GM19328 (cell line): ENCODE measurements at regions not wholly inside any gene's neighbourhood (a gene's known extent, or its start where the extent isn't known, plus 50 kb on each side); places are given as distances from the start of the nearest gene placed in this dataset.
"Not testable (repeated sequence)": the region's sequence is repeated elsewhere in the genome, so short reads cannot be mapped to it uniquely, and the experiment has no call there.

Experiments
- ATAC-seq: cut with Tn5 transposase; IDR thresholded peaks from one replicate; pipeline ENCODE4 v1.9.1; 2021; ENCODE audit warnings: mild to moderate bottlenecking, moderate library complexity; ENCODE audit not compliant: unreplicated experiment

- ATAC-seq: no peak
These were observed 244.8 kb upstream of the RGMA start for GRCh38 chr15:93333796-93334195.

- ATAC-seq: not testable (repeated sequence)
These were observed 244.1 kb upstream of the RGMA start for GRCh38 chr15:93333126-93333525.

DNA sequence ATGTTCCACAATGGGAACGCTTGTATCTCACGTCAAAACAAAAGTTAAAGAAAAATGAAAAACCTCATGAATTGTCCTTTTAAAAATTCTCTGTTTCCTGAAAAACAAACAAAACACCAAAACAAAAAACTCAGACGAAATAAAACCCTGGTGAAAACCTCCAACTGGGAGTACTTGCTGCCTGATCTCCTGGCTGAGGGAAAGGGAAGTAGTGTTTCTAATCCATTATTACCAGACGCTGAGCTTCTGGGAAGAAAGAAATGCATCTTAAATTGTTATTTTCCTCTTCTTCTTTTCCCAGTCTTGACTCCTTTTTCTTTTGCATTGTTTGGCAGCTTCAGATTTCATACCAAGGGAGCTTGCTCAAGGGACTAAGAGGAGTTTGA is 243.2 kb upstream of the RGMA start:
- no peak for ATAC-seq

DNA sequence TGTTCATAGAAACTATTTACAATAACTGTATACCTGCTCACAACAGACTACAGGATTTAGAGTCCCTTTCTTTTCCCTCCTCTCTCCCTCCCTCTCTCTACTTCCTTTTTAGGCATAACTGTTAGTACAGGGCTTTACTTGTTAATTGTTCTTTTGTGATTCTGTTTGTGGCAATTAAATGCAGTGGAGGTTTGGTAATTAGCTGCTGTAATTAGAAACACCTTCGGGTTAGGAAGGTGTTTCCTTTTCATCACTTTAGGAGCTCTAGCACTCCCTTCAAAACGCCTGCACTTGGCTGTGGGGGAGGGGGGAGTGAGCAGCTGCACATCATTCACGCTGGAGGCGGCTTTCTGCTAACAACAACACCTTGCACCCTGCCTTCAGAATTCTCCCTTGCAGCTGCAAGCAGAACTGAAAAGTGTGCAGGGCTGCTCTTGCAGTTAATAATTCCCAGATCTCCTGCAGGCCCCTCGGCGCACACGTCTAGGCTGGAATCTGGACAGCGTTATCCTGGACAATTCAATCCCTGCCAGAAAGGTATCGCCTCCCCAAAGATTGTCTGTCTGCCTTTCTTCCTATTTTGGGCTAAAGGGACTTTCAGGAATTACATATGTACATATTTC is 242.6 kb upstream of the RGMA start:
- ATAC-seq: no peak

DNA sequence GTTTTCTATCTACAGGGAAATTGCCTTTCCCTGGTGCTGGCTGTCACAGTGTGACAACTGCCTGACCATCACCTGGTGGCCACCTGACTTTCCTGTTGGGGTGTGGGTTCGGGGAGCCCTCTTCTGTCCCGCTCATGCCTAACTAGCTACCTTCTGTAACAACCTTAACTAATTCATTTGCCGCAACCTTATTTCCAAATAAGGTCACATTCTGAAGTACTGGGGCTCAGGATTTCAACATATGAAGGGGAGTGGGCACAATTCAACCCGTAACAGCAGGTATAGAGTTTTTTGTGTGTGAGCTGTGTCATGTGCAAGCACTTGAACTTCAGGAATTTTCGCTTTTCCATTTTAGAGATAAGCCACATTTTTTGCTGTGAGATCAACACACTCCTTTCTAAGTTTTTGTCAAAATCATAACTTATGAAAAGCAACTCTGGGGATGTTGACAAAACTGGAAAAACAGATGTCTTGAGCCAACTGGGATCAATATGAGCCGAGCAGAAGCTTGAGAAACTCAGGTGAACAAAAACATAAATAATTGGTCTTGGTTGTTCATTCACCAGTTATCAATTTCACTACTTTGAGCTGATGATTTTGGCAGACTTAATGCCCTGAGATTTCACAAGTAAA is 242.0 kb upstream of the RGMA start:
- ATAC-seq: no peak

DNA sequence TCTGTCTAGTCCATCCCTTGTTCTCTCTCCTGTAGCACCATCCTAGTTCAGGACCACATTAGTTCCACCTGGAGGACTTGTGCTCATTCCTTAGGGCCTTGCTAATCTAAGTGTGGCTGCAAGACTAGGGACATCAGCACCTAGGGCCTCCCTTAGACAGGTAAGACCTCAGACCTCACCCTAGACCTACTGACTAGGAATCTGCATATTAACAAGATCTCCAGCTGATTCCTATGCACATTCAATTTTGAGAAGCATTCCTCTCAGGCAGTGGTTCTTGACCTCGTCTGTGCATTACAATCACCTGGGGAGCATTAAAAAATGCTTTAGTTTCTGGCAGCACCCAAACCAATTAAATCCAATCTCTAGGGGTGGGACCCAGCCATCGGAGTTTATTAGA is 238.4 kb upstream of the RGMA start:
- no peak for ATAC-seq

DNA sequence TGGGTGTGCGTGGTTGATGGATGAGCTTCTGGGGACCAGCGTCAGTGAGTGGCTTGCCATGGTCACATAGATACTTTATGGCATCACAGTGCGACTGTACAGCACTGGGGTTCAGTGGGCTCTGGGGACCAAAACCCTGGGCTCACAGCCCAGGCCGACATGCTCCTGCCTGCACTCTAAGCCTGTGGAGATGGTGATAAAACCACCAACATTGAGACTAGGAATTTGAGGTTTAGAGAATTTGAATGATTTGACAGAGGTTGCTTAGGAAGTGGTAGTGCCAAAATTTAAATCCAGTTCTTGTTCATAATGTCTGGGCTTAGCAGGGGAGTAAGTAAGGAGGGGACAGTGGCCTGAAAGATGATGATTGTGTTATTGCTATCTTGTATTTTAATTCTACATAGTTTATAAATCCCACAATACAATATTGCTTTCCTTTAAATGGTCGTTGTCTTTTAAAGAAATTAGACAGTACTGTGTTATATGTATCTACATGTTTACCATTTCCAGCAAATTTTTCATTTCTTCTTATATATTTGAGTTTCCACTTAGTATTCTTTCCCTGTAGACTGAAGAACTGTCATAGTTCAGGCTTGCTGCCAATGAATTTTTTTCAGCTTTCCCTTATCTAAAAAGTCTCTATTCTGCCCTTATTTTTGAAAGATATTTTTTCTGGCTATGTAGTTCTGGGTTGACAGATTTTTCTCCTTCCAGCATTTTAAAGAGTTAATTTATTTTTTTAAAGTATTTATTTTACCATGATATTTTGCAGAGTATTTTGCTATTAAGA is 235.4 kb upstream of the RGMA start:
- ATAC-seq: no peak

DNA sequence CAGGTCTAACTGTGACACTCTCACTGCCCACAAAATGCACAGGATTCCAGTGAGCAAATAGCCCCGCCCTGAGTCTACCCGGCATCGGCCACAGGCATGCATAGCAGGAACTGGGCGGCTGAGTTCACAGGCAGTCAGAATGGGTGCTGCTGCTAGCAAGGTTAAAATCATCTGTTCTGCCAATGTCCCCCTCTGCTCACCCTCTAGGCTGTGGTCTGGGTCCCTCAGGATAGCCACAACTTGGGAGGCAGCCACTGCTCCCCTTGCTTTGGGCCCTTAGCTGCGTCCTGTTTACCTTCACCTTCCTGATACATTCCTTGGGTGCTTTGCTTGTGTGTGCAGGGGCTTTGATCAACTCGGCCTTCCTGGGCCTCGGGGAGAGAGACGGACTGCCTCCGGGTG is 232.9 kb upstream of the RGMA start:
- ATAC-seq: no peak

GRCh38 chr15:93319121-93319814 is 230.3 kb upstream of the RGMA start:
- no peak for ATAC-seq

DNA sequence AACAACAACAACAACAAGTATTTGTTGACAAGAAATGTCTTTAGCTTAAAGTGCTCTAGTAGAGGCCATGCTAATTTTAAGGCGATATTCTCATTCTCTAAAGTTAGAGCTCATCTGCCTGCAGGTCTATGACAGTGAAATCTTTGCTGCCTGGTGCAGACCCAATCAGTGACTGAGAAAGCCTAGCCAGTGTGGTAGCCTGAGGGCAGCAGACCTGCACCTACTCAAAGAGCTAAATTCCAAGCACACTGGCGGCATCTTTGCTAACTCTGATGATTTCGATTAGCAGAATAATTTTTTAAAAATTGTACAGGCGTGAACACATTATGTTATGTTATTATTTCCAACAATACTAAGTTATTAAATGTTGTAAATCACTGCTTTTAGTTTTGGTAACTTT is 228.8 kb upstream of the RGMA start:
- ATAC-seq: no peak

- no peak for ATAC-seq
These were observed 225.2 kb upstream of the RGMA start for GRCh38 chr15:93314245-93314644.

DNA sequence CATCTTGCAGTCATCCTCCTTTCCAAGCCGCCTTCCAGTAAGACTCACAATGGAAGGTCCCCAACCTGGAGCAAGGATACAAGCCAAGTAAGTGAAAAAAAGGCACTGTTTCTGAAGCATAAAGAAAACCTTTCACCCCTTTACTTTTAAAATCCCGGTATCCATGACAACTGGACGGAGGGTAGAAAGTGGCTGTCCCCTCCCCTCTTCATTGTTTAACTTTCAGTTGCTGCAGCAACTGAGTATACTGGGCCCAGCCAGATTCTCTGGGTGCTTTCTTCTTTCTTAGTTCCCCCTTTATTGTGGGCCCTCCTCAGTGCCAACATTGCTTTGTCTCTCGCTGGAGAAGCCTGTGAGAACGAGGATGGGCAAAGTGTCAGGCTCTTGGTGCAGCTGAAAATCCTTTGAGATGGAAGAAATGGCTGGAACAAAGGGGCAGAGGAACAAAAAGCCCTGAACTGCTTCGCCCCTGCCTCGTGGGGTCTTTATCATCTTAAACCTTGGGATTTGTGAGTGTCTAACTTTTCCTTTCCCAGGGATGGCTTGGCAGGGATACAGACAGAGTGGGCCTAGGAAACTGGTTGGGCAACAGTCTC is 224.0 kb upstream of the RGMA start:
- no peak for ATAC-seq

- ATAC-seq: no peak
These were observed 222.6 kb upstream of the RGMA start for GRCh38 chr15:93311620-93312019.

DNA sequence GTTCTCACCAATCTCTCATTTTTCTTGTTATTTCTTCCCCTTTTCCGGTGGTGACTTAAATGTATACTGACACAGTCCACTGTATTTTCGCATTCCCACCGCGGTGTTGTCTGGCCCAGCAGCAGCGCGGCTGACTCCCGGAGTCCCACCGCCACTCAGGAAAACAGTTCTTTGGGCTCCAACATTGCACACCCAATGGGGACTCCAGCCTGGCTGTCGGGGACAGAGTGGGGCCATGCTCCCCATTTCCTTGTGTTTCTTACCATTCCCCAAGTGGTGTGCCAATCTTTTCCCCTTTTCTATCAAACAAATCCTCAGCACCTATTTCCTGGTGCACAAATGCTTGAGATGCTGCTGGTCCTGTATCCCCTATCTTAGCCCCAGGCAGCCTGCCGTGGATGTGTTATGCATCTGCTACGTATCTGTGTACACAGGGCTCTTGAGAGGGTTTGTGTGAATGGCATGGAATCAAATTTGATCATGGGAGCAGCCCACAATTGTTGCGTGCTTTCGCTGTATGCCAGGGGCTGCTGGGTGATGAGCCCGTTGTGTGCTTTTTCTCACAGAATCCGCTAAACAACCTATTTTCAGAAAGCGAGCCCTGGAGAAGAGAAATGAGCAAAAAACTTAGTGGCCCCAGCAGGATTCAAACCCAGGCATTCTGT is 219.1 kb upstream of the RGMA start:
- ATAC-seq: no peak

DNA sequence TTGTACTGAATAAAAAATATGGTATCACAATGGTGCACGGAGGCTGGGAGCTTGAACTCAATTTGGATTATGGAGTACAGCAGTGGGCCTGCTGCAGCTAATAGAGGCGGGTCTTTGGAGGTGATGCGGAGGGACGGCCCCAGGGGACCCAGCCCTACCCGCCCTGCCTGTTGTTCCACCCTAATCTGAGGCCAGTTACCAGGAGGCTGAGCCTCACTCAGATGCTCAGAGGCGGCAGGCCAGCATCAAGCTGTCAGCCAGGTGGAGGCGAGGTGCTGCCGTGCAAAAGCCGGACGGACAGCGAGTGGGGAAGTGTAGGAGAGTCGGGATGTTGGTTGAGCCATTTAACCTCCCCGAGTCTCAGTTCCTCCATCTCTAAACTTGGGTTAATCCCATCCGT is 218.5 kb upstream of the RGMA start:
- no peak for ATAC-seq

- no peak for ATAC-seq
These were observed 216.3 kb upstream of the RGMA start for GRCh38 chr15:93305306-93305705.

DNA sequence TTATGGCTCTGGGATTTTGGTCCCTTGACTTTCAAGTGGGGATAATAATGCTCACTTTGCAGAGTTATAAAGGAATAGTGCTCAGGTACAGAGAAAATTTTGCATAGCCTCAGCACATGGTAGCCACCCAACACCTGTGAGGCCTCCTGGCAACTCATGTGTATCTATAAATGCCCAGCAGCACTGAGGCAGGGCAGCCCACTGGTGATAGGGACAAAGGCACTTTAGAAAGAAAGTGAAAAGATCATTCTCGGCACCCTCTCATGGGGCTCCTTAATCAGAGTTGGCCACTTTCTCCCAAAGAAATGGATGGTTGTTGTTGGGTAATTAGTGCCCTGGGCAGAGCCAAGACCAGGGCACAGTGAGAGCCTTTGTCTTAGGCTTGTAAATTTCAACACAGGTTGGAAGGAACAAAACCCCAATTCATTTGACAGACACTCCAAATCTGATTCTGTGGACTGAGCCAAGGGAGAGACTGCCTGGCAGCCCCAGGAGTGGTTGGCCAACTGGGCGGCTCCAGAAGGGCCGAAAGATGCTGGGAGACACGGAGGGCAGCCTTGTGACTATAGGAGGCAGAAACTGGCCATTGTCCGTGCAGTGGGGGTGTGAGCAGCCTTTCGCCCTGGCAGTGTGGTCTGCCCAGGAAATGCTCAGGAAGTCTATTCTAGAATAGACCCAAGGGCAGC is 213.2 kb upstream of the RGMA start:
- ATAC-seq: no peak

GRCh38 chr15:93300796-93301195 is 211.8 kb upstream of the RGMA start:
- ATAC-seq: no peak

DNA sequence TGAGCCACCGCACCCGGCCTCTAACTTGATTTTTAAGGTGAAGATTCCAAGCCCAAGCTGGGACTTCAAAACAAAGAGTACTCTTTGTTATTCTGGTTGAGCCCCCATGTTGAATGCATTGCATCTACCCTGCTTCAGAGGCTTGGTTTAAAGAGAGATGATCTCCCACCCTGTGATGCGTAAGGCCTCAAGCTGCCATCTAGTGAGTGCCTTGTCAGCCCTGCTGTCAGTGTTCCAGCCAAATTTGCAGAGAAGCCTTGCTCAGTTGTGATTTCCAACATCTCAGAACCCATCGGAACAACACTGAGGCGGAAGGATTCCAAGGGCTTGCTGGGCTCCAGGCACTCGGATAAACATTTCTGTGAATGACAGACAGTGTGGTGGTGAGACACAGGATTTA is 210.7 kb upstream of the RGMA start:
- ATAC-seq: no peak

GRCh38 chr15:93298901-93299300 is 209.9 kb upstream of the RGMA start:
- ATAC-seq: no peak
